ENCODE measurements at regions not wholly inside any gene's neighbourhood (a gene's known extent, or its start where the extent isn't known, plus 50 kb on each side); places are given as distances from the start of the nearest gene placed in this dataset.
"Not testable (repeated sequence)": the region's sequence is repeated elsewhere in the genome, so short reads cannot be mapped to it uniquely, and the experiment has no call there.

- CTCF ChIA-PET, result interaction anchor here (0.6 to 1.6 kb wide), 2 partner anchors 19 to 219 kb away, joined by 3 to 5 read pairs; no protein-coding TSS in a partner anchor
- intact Hi-C loops (cut with micrococcal nuclease); H3K36me3 Mint-ChIP-seq (ENCODE audit: low read depth); H3K9me3 Mint-ChIP-seq; DNase-seq; H3K4me3 Mint-ChIP-seq; H3K27me3 Mint-ChIP-seq (ENCODE audit: low read depth): not testable (repeated sequence)
- peak overlapping the region; percentile 4 for H3K27ac Mint-ChIP-seq
- H3K4me1 Mint-ChIP-seq (ENCODE audit: low read depth), result peaks cover 30% of the 10 kb centered on the region
These were observed 110.3 kb upstream of the MDM1 start for GRCh38 chr12:68442353-68442972.

- DNase-seq; H3K27me3 Mint-ChIP-seq (ENCODE audit: low read depth); H3K4me3 Mint-ChIP-seq; intact Hi-C loops (cut with micrococcal nuclease); H3K27ac Mint-ChIP-seq; H3K36me3 Mint-ChIP-seq (ENCODE audit: low read depth); H3K9me3 Mint-ChIP-seq: not testable (repeated sequence)
- H3K4me1 Mint-ChIP-seq (ENCODE audit: low read depth), result peaks cover 41% of the 10 kb centered on the region
- CTCF ChIA-PET, result interaction anchor here (0.6 kb wide), 1 partner anchor 33 kb away, joined by 3 read pairs; no protein-coding TSS in a partner anchor
These were observed 111.5 kb upstream of the MDM1 start for GRCh38 chr12:68443695-68444094.

GRCh38 chr12:68445824-68446223 lies 113.7 kb upstream of the MDM1 start:
- intact Hi-C loops (cut with micrococcal nuclease), result no loop called here
- CTCF ChIA-PET, result no interaction called here
- H3K27ac Mint-ChIP-seq, result no peak overlapping the region

GRCh38 chr12:68446384-68446783 lies 114.2 kb upstream of the MDM1 start:
- H3K4me3 Mint-ChIP-seq, result no peak overlapping the region
- no peaks in the 10 kb centered on the region for H3K36me3 Mint-ChIP-seq (ENCODE audit: low read depth)
- intact Hi-C loops (cut with micrococcal nuclease), result no loop called here
- H3K27ac Mint-ChIP-seq, result no peak overlapping the region
- no peak for DNase-seq
- H3K27me3 Mint-ChIP-seq (ENCODE audit: low read depth), result no peaks in the 10 kb centered on the region
- peaks cover 9% of the 10 kb centered on the region for H3K9me3 Mint-ChIP-seq
- CTCF ChIA-PET, result interaction anchor here (0.7 kb wide), 1 partner anchor 23 kb away, joined by 4 read pairs; no protein-coding TSS in a partner anchor
- peaks cover 58% of the 10 kb centered on the region for H3K4me1 Mint-ChIP-seq (ENCODE audit: low read depth)

More at GRCh38 chr12:68445824-68446223, 113.7 kb upstream of the MDM1 start:
- peaks cover 9% of the 10 kb centered on the region for H3K9me3 Mint-ChIP-seq
- no peak for DNase-seq
- peaks cover 58% of the 10 kb centered on the region for H3K4me1 Mint-ChIP-seq (ENCODE audit: low read depth)
- no peaks in the 10 kb centered on the region for H3K36me3 Mint-ChIP-seq (ENCODE audit: low read depth)
- no peaks in the 10 kb centered on the region for H3K27me3 Mint-ChIP-seq (ENCODE audit: low read depth)
- no peak overlapping the region for H3K4me3 Mint-ChIP-seq

DNA sequence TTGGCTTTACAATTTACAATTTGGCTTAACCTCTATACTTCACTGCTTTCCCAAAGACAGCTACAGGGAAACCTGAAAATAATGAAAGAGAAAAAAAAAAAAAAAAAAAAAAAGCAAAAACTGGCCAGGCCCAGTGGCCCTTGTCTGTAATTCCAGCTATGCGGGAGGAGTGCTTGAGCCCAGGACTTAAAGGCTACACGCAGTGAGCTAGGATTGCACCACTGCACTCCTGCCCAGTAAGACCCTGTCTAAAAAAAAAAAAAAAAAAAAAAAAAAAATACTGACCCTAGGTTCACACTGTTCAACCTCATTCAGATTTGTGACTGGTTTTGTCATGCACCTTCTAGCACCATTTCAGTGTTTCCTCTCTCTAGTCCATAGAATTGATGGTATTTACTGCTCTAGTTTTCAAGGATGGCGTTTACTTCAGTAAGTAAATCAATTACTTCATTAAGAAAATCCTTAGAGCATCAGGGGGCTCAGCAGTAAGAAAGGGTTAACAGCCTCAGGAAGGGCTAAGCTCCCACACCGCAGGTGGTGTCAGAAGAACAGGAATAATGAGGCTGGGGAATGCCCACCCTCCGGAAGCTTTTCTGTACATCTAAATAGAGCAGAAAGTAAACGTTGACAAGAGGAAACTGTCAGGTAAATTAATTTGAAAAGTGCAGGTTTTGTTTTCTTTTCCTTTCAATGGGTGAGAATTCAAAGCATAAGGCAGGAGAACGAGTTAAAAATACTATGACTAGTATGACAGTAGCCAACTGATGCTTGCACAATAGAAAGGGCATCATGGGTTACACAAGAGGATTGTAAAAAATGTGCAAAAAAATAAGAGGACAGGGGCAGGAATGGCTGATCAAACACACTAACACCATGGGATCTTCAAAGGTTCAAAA lies 115.0 kb upstream of the MDM1 start:
- Mint-ChIP-seq H3K4me1 (ENCODE audit: low read depth) (peaks cover 59% of the 10 kb centered on the region), H3K27ac (peak overlapping the region; percentile 28), H3K27me3 (ENCODE audit: low read depth) (no peaks in the 10 kb centered on the region), H3K9me3 (peaks cover 9% of the 10 kb centered on the region), H3K36me3 (ENCODE audit: low read depth) (no peaks in the 10 kb centered on the region), H3K4me3 (no peak overlapping the region)
- DNase-seq, result peak; percentile 28
- CTCF ChIA-PET, result interaction anchor here (0.7 kb wide), 1 partner anchor 24 kb away, joined by 4 read pairs; no protein-coding TSS in a partner anchor
- intact Hi-C loops (cut with micrococcal nuclease), result no loop called here

DNA sequence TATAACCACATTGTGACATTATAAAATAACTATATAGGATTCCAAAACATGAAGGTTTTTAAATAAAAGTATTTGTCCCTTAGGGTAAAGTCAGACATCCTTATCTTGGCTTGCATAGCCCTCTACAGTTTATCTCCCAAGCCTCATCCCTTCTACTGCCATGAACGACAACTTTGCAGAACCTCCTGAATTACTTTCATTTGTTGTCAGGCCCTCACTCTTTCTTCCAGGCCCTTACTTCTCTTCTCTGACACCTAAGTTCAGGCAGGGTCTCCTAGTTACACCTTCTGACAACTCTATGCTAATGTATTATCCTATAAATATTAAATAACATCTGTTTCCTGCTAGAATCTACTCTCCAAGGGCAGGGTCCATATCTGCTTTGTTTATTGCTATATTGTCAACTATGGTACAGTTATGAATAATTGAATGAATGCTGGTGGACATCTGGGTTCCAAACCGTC lies 115.7 kb upstream of the MDM1 start:
- CTCF ChIA-PET, result no interaction called here
- H3K36me3 Mint-ChIP-seq (ENCODE audit: low read depth), result no peaks in the 10 kb centered on the region
- no peaks in the 10 kb centered on the region for H3K27me3 Mint-ChIP-seq (ENCODE audit: low read depth)
- no peak overlapping the region for H3K4me3 Mint-ChIP-seq
- peaks cover 61% of the 10 kb centered on the region for H3K4me1 Mint-ChIP-seq (ENCODE audit: low read depth)
- intact Hi-C loops (cut with micrococcal nuclease), result no loop called here
- peaks cover 9% of the 10 kb centered on the region for H3K9me3 Mint-ChIP-seq
- no peak overlapping the region for H3K27ac Mint-ChIP-seq
- DNase-seq, result no peak

GRCh38 chr12:68449196-68449595 lies 117.0 kb upstream of the MDM1 start:
- no peaks in the 10 kb centered on the region for H3K36me3 Mint-ChIP-seq (ENCODE audit: low read depth)
- no peak overlapping the region for H3K4me3 Mint-ChIP-seq
- peaks cover 75% of the 10 kb centered on the region for H3K4me1 Mint-ChIP-seq (ENCODE audit: low read depth)
- H3K27ac Mint-ChIP-seq, result no peak overlapping the region
- DNase-seq, result no peak
- intact Hi-C loops (cut with micrococcal nuclease), result no loop called here
- no peaks in the 10 kb centered on the region for H3K27me3 Mint-ChIP-seq (ENCODE audit: low read depth)
- CTCF ChIA-PET, result interaction anchor here (0.6 to 1.1 kb wide), 3 partner anchors 49 to 163 kb away, joined by 3 to 4 read pairs (median 3); no protein-coding TSS in a partner anchor
- peaks cover 4% of the 10 kb centered on the region for H3K9me3 Mint-ChIP-seq

GRCh38 chr12:68450947-68451260 lies 118.7 kb upstream of the MDM1 start:
- DNase-seq, result peak; percentile 71
- no peaks in the 10 kb centered on the region for H3K9me3 Mint-ChIP-seq
- H3K4me3 Mint-ChIP-seq, result peak overlapping the region; percentile 45
- CTCF ChIA-PET, result no interaction called here
- peak overlapping the region; percentile 96 for H3K27ac Mint-ChIP-seq
- H3K36me3 Mint-ChIP-seq (ENCODE audit: low read depth), result no peaks in the 10 kb centered on the region
- no peaks in the 10 kb centered on the region for H3K27me3 Mint-ChIP-seq (ENCODE audit: low read depth)
- H3K4me1 Mint-ChIP-seq (ENCODE audit: low read depth), result peaks cover 90% of the 10 kb centered on the region
- intact Hi-C loops (cut with micrococcal nuclease), result loop anchor here (1.0 to 10.0 kb wide), 20 partner anchors 30 to 784 kb away; partner anchors contain the start of genes CPSF6, MDM1, MDM2 and NUP107

DNA sequence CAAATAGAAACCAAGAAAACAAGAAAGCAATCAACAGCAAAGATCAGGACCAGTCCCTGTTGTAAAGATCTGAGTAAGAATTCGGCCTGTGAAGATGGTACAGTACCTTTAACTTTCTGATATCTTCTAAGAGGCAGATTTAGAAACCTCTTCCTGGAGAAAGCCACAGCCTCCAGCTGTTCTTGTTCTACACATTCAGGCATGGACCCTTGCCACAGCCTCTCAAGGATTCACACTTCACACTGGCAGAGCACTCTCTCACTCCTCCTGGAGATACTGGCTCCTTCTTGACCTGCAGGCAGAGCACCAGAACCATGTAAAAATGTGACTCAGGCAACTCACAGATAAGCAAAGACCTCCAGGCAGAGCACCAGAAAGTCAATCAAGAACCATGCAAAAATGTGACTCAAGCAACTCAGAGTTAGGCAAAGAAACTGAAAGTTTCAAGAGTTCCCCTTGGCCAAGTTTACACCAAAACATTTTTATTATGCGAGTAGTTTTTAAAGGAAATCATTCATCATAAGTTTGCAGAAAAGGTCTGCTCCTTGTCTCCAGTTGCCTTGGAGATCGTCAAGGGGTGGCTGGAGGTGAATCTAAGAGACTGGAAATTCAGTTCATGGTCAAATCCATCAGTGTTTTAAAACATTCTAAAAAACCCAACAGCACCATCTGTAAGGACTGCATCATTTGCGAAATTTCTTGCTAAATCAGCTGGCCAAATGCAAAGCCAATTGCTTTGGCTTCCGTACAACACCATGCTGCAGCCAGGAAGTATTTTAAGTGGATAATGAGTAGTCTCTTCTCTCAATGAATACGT lies 119.3 kb upstream of the MDM1 start:
- DNase-seq, result peak; percentile 71
- H3K4me3 Mint-ChIP-seq, result peak overlapping the region; percentile 45
- H3K36me3 Mint-ChIP-seq (ENCODE audit: low read depth), result no peaks in the 10 kb centered on the region
- intact Hi-C loops (cut with micrococcal nuclease), result loop anchor here (1.0 to 10.0 kb wide), 20 partner anchors 30 to 783 kb away; partner anchors contain the start of genes CPSF6, MDM1, MDM2 and NUP107
- no peaks in the 10 kb centered on the region for H3K27me3 Mint-ChIP-seq (ENCODE audit: low read depth)
- CTCF ChIA-PET, result interaction anchor here (0.9 kb wide), 1 partner anchor 85 kb away, joined by 3 read pairs; no protein-coding TSS in a partner anchor
- H3K27ac Mint-ChIP-seq, result peak overlapping the region; percentile 96
- no peaks in the 10 kb centered on the region for H3K9me3 Mint-ChIP-seq
- H3K4me1 Mint-ChIP-seq (ENCODE audit: low read depth), result peaks cover 91% of the 10 kb centered on the region

- intact Hi-C loops (cut with micrococcal nuclease), result loop anchor here (5.0 to 10.0 kb wide), 4 partner anchors 355 to 783 kb away; partner anchors contain the start of genes CPSF6 and MDM2
- peaks cover 86% of the 10 kb centered on the region for H3K4me1 Mint-ChIP-seq (ENCODE audit: low read depth)
- H3K27me3 Mint-ChIP-seq (ENCODE audit: low read depth), result no peaks in the 10 kb centered on the region
- DNase-seq, result no peak
- no peaks in the 10 kb centered on the region for H3K36me3 Mint-ChIP-seq (ENCODE audit: low read depth)
- H3K9me3 Mint-ChIP-seq, result no peaks in the 10 kb centered on the region
- H3K4me3 Mint-ChIP-seq, result no peak overlapping the region
- CTCF ChIA-PET, result interaction anchor here (0.6 to 0.9 kb wide), 3 partner anchors 77 to 130 kb away, joined by 3 to 4 read pairs (median 3); no protein-coding TSS in a partner anchor
- peak overlapping the region; percentile 96 for H3K27ac Mint-ChIP-seq
These were observed 120.0 kb upstream of the MDM1 start for GRCh38 chr12:68452078-68452715.

- H3K4me3 Mint-ChIP-seq, result no peak overlapping the region
- no peak for DNase-seq
- no peaks in the 10 kb centered on the region for H3K36me3 Mint-ChIP-seq (ENCODE audit: low read depth)
- H3K27ac Mint-ChIP-seq, result no peak overlapping the region
- no peaks in the 10 kb centered on the region for H3K27me3 Mint-ChIP-seq (ENCODE audit: low read depth)
- intact Hi-C loops (cut with micrococcal nuclease), result loop anchor here (5.0 to 10.0 kb wide), 4 partner anchors 354 to 782 kb away; partner anchors contain the start of genes CPSF6 and MDM2
- peaks cover 5% of the 10 kb centered on the region for H3K9me3 Mint-ChIP-seq
- H3K4me1 Mint-ChIP-seq (ENCODE audit: low read depth), result peaks cover 76% of the 10 kb centered on the region
- CTCF ChIA-PET, result no interaction called here
These were observed 121.1 kb upstream of the MDM1 start for GRCh38 chr12:68453278-68453677.
